NCI-H2081 (cell line): ENCODE measurements at regions not wholly inside any gene's neighbourhood (a gene's known extent, or its start where the extent isn't known, plus 50 kb on each side); places are given as distances from the start of the nearest gene placed in this dataset.

Experiments
- DNase-seq, 2 experiments: peaks; one replicate each; lab custom pipeline; 2025; lab: John Stamatoyannopoulos, UW

DNA sequence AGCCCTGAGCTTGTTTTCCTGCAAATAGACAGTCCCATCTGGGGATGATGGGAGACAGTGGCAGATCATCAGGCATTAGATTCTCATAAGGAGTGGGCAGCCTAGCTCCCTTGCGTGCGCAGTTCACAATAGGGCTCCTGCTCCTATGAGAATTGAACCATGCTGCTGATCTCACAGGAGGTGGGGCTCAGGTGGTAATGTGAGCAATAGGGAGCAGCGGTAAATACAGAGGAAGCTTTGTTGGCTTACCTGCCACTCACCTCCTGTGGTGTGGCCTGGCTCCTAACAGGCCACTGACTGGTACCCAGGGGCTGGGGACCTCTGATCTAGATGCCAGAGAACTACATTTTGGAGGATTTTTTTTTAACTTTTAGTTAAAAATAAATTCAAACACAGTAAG, 434.8 kb upstream of the MKI67 start:
- DNase-seq = no peak

DNA sequence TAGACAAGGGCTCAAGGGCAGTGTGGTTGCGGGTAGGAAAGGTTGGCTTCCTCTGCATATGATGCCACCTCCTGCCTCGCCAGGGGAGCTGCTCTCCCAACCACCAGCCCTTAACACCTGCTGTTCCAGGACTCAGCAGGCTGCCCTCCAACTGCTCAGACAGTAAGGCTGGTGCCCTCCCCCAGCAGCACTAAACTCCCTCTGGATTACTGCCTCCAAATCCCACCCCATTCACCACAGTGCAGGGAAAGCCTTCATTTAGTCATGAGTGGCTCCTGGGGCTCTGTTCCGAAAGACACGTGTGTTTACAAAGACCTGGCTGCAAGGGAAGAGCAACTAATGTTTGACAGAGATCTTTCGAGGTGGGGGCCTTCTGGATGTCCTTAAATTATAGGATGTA, 437.2 kb upstream of the MKI67 start:
- no peak for DNase-seq

DNA sequence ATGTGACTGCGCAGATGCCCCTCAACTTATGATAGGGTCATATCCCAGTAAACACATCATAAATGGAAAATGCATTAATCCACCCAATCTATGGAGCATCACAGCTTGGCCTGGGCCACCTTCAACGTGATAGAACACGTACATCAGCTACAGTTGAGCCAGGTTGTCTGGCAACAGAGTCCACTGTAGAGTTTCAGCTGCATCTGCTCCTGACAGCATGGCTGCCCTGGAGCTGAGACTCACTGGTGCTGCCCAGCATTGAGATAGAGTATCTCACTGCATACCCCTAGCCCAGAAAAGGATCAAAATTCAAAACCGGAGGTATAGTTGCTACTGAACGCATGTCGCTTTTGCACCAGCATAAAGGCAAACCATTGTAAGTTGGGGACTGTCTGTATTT, 437.7 kb upstream of the MKI67 start:
- no peak for DNase-seq

DNA sequence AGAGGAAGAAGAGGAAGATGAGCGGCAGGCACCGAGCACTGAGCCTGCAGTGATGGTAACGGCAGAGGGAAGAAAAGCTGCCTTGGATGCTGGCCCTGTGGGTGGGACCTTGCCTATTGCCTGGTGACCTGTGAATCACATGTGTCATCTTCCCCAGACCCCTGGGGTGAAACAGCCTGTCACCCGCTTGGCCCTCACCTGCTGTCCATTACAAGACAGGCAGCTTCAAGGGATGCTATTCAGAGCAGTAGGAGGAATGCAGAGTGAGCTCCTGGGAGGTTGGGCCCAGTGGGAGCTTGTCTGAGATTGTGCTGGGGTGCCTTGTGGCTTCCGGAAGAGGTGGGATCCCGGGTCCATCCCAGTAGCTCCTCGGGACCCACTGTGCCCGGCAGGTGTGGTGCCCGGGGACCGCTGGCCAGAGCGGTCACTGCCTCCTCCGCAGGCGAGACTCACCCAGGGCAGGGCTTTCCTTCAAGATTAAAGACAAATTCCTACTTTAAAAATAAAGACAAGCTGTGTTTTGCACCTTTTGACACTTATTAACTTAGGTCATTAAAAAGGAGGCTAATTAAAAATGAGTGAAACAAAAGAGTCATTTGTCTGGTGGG, 440.2 kb upstream of the MKI67 start:
- no peak for DNase-seq

DNA sequence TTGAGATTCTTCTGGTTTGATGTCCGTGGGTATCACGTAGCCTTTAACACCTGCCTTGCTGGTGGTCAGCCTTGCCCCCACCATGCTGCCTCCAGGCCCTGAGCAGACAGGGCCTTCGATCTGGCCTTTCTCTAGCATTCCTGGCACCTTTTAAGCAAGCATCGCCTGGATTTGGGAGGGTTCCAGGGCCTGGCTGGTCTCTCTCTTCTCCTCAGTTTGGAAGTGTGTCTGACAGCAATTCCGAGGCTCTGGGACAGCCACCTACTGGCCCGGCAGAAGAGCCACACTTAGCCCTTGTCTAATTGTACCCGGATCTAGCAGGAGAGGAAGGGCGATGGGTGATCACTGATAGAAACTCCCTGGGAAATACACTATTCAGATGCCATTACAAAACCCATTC, 441.3 kb upstream of the MKI67 start:
- DNase-seq = no peak

DNA sequence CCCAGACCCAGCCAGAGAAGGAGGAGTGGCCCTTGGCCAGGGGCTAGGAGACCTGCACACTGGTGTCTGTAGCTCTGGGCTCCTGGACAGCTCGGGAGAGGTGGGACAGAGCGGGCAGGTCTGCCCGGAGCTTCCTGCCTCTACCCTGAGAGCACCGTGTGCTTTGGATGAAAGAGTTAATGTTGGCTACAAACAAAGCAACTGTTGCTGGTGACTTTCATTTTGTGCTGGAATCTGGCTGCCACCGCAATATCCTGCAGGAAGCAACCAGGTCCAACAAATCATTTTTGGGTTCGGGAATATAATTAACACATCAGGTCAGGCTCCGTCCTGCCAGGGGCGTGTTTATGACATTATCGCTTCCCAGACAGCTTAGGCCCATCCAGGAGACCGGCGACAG, 441.8 kb upstream of the MKI67 start:
- no peak for DNase-seq

DNA sequence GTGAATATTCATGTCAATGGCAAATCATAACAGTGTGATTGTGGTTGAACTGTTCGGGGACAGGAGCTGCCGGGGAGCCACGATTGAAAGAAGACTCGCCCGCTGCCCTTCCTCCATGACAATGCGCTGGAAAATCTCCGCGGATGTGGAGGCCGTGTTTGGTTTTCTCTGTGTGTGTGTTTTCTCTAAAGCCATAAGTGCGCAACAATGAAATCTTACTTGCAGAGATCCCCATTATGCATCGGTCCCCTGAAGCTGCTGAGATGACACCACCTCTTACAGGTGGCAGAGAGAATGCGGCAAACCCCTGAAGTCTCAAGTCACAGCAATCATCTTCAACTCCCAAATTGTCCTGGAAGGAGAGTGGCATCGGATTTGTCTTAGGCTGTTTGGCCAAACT, 442.3 kb upstream of the MKI67 start:
- no peak for DNase-seq

DNA sequence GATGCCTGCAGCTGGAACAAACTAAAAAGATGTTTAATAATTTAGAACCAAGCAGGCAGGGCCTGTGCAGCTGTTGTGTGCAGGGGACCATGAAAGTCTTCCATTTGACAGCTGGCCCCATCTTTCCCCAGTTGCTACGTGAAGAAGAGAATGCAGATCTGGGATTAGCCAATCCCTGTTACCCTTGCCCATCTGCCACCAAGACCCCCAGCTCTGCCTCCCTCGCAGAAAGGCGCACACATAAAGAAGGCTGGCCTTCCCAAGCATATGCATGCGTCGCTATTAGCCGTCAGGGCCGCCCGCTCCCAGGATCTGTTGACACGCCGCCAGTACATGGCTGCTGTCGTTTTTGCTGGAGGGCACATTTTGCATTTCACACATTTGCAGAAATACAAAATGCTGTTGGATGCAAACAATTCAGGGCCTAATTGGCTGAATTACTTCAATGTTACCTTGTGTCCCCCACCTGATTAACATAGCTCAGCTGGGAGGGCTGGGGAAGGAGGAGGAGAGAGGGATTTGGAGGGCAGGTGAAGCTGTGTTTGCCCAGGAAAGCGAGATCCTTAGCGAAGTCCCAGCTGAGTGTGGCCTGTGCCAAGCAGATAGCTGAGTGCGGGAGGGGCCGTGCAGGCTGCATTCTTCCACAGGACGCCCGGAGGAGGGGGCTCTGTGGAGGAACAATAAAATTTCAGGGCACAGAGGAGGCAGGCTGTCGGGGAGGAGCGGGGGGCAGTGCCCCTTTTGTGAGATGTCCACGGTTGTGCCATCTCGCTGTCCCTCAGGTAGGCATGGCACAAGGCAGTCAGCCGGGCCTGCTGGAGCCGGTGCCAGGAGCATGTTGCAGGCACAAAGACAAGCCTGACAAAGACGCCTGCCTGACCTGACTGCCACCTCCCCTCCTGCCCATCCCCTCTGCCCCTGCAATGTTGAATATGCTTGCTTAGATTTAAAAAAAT, 443.0 kb upstream of the MKI67 start:
- DNase-seq = no peak

DNA sequence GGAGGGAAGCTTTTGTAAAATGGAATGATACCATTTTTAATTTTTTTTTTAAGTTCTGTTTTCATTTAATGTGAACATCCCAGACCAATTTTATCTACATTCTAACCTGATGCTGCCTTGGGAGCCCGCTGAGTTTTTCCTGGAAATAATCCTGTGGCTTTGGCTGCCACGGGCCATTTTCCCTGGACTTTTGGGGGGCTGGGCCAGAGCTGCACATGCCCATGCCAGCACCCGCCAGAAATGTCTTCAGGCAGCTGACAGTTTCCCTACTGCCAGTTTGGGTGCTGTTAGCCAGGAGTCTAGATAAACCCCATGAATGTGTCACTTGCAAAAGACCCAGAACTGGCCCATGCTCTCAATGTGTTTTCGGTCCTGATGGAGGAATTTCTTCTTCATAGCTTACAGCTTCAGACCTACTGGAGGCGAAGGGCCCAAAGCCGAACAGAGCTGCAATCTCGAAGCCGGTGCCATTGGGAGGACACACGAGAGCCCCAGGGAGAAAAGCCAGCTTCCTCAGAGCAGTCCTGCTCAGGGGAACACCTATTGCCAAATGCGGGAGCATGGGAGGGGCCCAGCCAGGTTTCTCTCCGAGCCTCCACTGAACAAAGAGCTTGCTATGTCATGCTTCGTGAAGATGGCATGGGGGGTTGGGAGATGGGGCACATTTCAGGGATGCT, 444.2 kb upstream of the MKI67 start:
- DNase-seq = no peak

DNA sequence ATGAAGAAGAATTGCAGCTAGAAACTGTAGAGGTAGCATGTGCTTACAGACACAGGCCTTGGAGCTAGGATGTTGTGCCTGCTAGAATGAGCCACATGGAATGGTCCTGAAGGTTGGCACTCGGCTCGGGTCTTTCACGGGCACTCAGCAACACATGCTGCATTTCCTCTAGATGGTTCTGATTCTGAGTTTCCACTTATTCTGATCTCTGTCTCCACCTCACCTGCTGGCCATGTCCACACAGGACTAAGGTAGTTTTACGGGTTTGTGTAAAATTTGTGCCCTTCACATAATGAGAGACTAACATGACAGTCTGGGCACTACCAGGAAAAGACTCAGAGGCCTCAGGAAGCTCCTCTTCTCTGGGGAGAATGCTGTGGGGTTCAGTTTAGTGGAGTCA, 444.8 kb upstream of the MKI67 start:
- no peak for DNase-seq

DNA sequence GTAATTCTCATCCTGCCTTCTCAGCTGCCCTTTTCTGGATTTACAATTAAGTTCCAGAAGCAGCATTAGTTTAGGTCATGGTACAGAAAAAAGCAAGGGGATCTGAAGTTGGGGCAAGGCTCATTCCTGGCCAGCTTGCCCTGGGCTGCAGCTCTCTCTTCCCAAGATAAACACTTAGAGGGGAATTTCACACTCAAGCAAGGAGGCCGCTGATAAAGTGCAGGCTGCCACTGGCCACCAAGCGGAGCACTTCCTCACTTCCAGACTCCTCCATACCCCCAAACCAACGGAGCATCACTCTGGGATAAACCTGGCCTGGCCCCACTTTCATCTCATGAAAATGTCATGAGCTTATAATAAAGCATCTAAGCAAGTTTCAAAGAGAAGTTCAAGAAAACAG, 445.5 kb upstream of the MKI67 start:
- no peak for DNase-seq

DNA sequence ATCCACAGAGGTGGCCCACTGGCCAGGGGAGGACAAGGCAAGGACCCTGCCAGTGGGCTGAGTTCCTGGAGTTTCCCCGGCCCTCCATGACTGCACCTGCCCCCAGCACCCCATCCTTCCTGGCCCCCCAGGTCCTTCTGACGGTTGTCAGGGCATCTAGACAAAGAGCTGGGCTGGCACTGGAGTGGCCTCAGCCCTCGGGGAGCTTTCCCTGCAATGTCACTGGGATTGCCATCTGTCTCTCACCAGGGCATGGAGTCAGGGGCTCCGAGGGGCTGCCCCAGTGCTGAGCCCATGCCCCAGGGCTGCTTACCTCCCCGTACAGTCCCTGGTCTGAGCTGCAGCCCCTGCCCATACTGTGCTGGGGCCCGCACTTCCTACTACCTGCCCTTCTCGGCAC, 446.5 kb upstream of the MKI67 start:
- no peak for DNase-seq

DNA sequence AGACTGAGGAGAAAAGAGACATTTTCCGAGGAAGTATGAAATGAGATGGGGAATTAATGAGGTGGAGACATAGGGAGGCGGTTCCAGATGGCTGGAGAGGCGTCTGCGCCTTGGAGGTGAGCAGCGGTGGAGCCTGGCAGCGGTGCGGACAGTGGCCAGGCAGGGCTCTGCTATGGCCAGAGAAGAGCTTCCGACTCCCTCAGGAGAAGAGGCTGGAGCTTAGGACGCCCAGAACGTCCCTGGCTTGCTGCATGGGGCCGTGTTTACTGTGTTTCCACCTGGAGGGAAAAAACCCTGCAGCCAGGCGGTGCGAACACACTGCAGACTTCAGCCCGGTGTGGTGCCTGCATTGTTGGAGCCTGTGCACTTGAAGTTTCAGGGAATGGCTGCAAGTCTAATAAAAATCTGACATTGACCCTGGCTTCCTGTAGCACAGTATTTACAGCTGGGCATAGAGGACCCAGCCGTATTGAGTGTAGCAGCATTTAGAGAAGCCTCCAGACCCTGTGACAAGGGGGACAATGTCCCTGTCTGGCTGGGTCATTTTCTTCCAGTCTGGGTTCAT, 447.1 kb upstream of the MKI67 start:
- DNase-seq = no peak

DNA sequence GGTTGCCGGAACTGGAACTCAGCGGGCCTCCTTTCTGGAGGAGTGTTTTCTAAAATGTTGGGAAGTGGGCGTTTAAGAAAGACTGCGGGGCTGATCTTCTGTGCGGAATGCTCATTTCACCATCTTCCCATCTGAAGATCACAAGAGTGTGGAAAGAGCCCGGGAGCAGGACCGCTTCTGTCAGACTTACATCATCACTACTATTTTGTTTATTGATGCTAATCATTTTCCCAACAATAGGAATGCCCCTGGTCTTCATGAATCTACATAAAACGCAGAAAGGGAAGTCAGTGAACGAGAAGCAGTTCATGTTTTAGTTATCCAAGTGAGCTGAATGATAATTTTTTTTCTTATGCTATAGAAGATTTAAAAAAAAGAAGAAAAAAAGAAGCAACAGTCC, 447.8 kb upstream of the MKI67 start:
- DNase-seq = no peak

DNA sequence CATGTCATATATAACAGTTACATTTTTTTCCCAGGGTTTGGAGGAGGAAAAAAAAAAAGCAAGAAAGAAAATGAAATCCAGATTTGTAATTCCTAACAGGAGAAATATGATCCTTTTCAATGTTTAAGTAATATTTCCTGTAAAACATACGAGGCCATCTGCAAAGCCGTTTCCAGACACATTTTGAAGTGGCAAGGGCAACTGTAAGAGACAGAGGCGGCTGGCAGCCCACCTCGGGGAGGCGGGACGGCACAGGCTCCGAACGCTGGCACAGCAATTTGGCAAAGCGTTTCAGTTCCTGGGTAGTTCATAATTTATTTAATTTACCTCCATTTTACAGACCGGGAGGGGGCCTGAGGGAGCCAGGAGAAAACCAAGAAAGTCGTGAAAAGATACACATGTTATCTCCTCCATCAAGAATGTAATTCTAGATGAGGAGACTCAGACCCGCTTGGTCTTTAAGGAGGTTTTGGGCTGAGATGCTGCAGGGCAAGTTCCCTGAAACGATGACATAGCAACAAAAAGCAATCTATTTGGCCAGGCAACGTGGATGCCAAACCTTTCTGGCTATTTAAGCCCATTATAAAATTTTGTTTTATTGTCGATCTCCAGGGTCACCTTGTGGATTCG, 448.5 kb upstream of the MKI67 start:
- no peak for DNase-seq

DNA sequence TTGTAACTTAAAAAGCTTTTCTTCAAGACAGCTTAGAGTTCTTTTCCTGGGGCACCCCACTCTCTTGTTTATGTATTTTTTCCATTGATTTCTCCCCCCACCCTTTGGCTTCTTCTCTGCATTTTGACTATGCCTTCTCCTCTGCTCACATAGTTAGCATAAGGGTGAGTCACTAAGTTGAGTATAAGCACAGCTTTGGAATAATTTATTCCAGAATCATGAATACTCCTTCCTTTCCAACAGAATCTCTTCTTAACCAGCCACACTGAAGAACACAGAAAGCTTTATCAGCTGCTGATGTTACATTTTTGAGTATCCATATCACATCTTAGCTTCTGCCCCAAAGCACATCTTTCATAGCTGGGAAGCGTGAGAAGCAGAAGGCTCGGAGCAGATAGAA, 449.5 kb upstream of the MKI67 start:
- DNase-seq = no peak

DNA sequence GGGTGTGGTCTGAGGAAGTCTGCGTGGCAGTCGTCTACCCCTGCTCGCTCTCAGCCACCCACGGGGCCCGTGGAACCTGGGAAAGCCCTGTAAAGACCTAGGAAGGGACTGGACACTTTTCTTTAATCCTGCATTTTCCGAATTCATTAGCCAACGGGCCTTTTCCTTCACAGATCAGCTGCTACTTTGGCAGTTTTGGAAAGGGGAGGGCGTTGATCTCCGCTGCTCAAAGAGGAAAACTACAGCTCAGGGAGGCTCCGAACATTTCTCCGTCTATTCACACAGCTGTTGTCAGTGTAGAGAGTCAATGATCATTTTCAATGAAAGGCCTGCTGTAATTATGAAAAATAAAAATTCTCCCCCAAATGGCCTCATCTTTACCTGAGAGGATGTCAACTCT, 450.1 kb upstream of the MKI67 start:
- DNase-seq = no peak

DNA sequence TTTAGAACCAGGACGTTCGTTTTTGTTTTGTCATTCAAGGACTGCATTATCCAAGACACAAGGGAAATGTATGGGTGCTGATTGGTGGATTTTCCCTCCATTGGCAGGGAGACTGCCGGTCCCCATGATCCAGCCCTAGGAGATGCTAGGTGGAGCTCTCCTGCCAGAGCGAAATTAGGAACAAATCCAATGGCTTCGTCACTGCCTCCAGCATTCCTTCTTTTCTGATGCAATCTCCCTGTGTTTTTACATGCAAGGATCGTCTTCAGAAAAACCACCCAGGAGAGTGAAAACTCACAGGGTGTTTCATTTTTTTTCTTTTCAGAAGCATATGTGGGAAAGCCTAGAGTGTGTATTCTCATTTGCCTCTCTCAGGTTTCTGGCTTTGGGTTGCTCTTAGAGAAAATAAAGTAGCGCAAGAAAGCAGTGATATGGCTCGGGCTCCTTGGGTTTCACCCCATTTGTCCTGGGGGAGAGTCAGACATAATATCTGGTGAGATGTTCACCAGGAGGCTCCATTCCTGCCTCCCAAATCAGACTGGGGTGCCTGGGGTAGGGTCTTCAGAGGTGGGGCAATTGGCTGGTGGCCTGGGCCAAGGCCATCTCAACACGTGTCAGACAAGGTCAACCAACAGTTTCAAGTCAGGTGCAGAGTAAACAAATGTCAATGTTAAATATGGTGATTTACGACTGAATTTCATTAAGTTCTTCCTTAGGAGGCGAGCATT, 450.9 kb upstream of the MKI67 start:
- DNase-seq = no peak

DNA sequence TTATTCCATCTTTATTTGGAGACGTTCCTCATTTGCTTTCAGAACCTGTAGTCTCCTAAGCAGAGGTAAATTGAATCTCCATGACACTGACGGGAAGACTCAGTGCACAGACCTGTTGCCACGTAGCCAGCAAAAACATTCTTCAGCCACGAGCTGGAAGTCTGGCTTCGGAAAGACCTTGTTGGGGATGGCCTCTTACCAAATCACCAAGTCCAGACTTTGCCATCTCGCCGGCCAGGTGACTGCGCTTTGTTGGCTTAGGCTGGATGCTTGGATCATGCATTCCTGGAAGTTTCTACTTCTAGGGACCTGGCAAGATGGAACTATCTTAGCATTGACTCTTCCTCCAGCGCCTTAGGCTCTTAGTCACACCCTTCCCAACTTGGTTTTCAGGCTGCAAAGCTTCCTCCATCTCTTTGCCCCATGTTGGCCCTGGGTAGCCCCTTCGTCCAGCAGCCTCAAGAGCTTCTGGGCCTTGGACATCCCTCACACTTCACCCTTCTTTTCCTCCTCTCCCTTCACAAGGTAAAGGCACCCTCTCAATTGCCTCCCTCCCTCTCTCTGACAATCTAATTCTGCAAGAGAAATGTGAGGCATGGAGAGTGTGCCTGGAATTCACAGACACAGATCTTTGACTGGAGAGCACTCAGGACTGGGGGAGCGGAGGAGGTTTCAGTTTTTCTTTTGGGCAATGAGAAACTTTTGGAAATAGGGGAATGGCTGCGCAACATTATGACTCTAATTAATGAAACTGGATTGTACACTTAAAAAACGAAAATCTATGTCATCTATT, 451.9 kb upstream of the MKI67 start:
- DNase-seq = no peak

DNA sequence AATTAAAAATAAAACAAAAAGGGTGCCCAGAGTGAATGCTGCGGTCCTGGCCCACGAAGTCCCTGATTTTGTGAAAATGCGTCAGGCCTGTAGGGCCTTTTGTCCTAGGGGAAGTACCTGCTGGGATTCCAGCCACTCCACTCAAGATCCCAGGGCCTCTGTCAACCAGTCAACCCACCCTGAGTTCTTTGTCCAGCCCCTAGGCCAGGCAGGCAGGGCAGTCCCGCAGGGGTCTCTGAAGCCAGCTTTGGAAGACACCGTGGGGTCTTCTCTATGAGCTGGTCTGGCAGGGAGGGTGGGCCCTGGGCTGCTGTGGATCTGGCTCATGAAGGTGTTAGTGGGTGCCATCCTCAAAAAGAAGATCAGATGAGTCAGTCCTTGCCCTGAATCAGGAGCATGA, 452.5 kb upstream of the MKI67 start:
- no peak for DNase-seq
